ENCODE measurements at regions not wholly inside any gene's neighbourhood (a gene's known extent, or its start where the extent isn't known, plus 50 kb on each side); places are given as distances from the start of the nearest gene placed in this dataset.

DNA sequence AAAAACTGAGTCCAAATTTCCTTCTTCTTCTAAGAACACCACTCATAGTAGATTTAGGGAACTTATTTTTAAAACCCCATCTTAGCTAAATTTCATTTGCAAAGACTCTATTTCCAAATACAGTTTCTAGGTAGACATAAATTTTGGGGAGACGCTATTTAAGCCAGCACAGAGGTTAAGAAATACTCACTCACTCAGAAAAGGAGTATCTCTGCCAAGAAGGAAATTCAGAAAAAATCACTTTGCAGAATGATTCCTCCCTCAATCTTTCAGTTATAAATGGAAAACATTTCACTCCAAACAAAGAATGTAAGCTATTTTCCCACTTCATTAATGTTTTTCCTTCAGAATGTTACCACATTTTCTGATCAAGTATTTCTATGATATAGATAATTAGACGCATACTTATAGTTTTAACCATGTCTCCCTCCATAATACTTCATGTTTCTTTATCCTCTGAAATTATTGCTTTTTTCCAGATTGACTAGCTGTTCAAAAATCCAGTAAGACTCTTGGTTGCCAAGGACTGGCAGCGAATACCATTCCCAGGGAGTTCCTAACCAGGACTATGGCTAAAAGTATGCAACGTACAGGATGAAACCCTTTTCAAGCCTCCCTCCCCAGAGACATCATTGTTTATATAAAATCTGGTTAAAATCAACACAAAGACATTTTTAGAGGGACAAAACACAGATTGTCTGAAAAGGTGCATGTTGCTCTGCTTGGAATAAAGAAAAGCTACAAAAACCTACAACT, 52.5 kb upstream of the RXFP2 start:
- no peak overlapping the region for H3K27ac ChIP-seq (ENCODE audit: low read length)
- H3K4me1 ChIP-seq (ENCODE audit: control insufficient read depth in 1 of 2, extremely low read depth in 1 of 2, insufficient read depth in 2 of 2, low read length in 2 of 2) = no peaks in the 10 kb centered on the region
- H3K4me3 ChIP-seq (ENCODE audit: control insufficient read depth in 1 of 2, extremely low read depth in 1 of 2, low read length in 1 of 2) = no peak overlapping the region
- H3K9me3 ChIP-seq = no peaks in the 10 kb centered on the region
- Mint-ChIP-seq H3K36me3 (no peaks in the 10 kb centered on the region), H3K4me1 (no peaks in the 10 kb centered on the region), H3K4me3 (no peak overlapping the region), H3K9me3 (peaks cover 0 to 7% (median 5%) of the 10 kb centered on the region in 3 donors), H3K27me3 (peaks cover 0 to 2% of the 10 kb centered on the region in 2 donors), H3K27ac (no peak overlapping the region)
- DNase-seq (no peak), ATAC-seq (replicated peaks in 1 of 4) (no peak)
- ChIA-PET POLR2A (no interaction called here), CTCF (no interaction called here)
- H3K27me3 ChIP-seq (replicated peaks in 1 of 2; ENCODE audit: control insufficient read depth in 2 of 2, extremely low read depth in 1 of 2, insufficient read depth in 2 of 2, low read length in 1 of 2) = peaks cover 0 to 6% of the 10 kb centered on the region in 2 experiments
- H3K36me3 ChIP-seq (ENCODE audit: control insufficient read depth in 2 of 2, extremely low read depth in 1 of 2, insufficient read depth in 1 of 2, low read length in 1 of 2) = no peaks in the 10 kb centered on the region
- WGBS (ENCODE audit: insufficient coverage) = no CpG with 5 or more reads among the region's 4 CpGs
